NCI-H345 (cell line): ENCODE measurements at regions not wholly inside any gene's neighbourhood (a gene's known extent, or its start where the extent isn't known, plus 50 kb on each side); places are given as distances from the start of the nearest gene placed in this dataset.

Experiments
- DNase-seq: peaks from one replicate; lab custom pipeline; 2025; lab: John Stamatoyannopoulos, UW

- no peak for DNase-seq
Measured at GRCh38 chr2:125491663-125492062, 1164.3 kb upstream of the GYPC start.

- no peak for DNase-seq
Measured at GRCh38 chr2:125512313-125512712, 1143.6 kb upstream of the GYPC start.

GRCh38 chr2:125516496-125517109, 1139.4 kb upstream of the GYPC start:
- DNase-seq: no peak

- no peak for DNase-seq
Measured at GRCh38 chr2:125526093-125526492, 1129.9 kb upstream of the GYPC start.

- no peak for DNase-seq
Measured at GRCh38 chr2:125535089-125535488, 1120.9 kb upstream of the GYPC start.

GRCh38 chr2:125543968-125544514, 1111.9 kb upstream of the GYPC start:
- DNase-seq: no peak

GRCh38 chr2:125553768-125554167, 1102.2 kb upstream of the GYPC start:
- no peak for DNase-seq

- no peak for DNase-seq
Measured at GRCh38 chr2:125554956-125555355, 1101.0 kb upstream of the GYPC start.

GRCh38 chr2:125559186-125559585, 1096.8 kb upstream of the GYPC start:
- no peak for DNase-seq

- no peak for DNase-seq
Measured at GRCh38 chr2:125560855-125561254, 1095.1 kb upstream of the GYPC start.

- DNase-seq: no peak
Measured at GRCh38 chr2:125561302-125561701, 1094.7 kb upstream of the GYPC start.

- no peak for DNase-seq
Measured at GRCh38 chr2:125562924-125563323, 1093.0 kb upstream of the GYPC start.

- no peak for DNase-seq
Measured at GRCh38 chr2:125564471-125564870, 1091.5 kb upstream of the GYPC start.

- no peak for DNase-seq
Measured at GRCh38 chr2:125566422-125566821, 1089.5 kb upstream of the GYPC start.

GRCh38 chr2:125567100-125567499, 1088.9 kb upstream of the GYPC start:
- no peak for DNase-seq

- no peak for DNase-seq
Measured at GRCh38 chr2:125572660-125573059, 1083.3 kb upstream of the GYPC start.

GRCh38 chr2:125573432-125573831, 1082.5 kb upstream of the GYPC start:
- no peak for DNase-seq

GRCh38 chr2:125576558-125576957, 1079.4 kb upstream of the GYPC start:
- DNase-seq: no peak

- no peak for DNase-seq
Measured at GRCh38 chr2:125581557-125581956, 1074.4 kb upstream of the GYPC start.

- DNase-seq: no peak
Measured at GRCh38 chr2:125582516-125582915, 1073.4 kb upstream of the GYPC start.

GRCh38 chr2:125584732-125585131, 1071.2 kb upstream of the GYPC start:
- no peak for DNase-seq

GRCh38 chr2:125588780-125589179, 1067.2 kb upstream of the GYPC start:
- no peak for DNase-seq

GRCh38 chr2:125591954-125592353, 1064.0 kb upstream of the GYPC start:
- no peak for DNase-seq

- no peak for DNase-seq
Measured at GRCh38 chr2:125593036-125593435, 1062.9 kb upstream of the GYPC start.
